A549 (cell line): ENCODE measurements at regions not wholly inside any gene's neighbourhood (a gene's known extent, or its start where the extent isn't known, plus 50 kb on each side); places are given as distances from the start of the nearest gene placed in this dataset.

Experiments used
- BHLHE40 ChIP-seq: IDR thresholded peaks from 2 replicates; pipeline ENCODE4 v1.6.1; 2012; ENCODE audit warnings: low read depth, low read length, inconsistent platforms
- CBX8 ChIP-seq: fragments of 200-600 bp; sonication (generic); IDR thresholded peaks from 2 replicates; pipeline ENCODE4 v1.6.1; 2016
- CEBPB ChIP-seq, 2 experiments: fragments of >200 bp in 1 of 2; sonication (Bioruptor Twin) in 1 of 2; formaldehyde crosslinking in 1 of 2; IDR thresholded peaks; 2 replicates each; pipeline ENCODE4 v1.6.1; 2012 to 2016
- CHD4 ChIP-seq: fragments of 200-600 bp; sonication (generic); IDR thresholded peaks from 2 replicates; pipeline ENCODE4 v1.6.1; 2016; ENCODE audit warnings: antibody characterized with exemption, mild to moderate bottlenecking, borderline replicate concordance
- EHF ChIP-seq: fragments of 250-450 bp; sonication (Bioruptor Pico); IDR thresholded peaks from 2 replicates; pipeline ENCODE4 v1.5.0; 2020; ENCODE audit warnings: mild to moderate bottlenecking
- EHMT2 ChIP-seq: fragments of 200-600 bp; sonication (generic); IDR thresholded peaks from 2 replicates; pipeline ENCODE4 v1.6.1; 2016; ENCODE audit warnings: antibody characterized with exemption, low read depth, mild to moderate bottlenecking, moderate library complexity
- EP300 ChIP-seq, 2 experiments: fragments of >200 bp; sonication (Bioruptor Twin); formaldehyde crosslinking; IDR thresholded peaks; 2 replicates in 1 of 2; 3 replicates in 1 of 2; pipeline ENCODE4 v1.6.1; 2016 to 2017
- ESRRA ChIP-seq: fragments of 150-350 bp; IDR thresholded peaks from 2 replicates; pipeline ENCODE4 v1.6.1; 2014; ENCODE audit warnings: mild to moderate bottlenecking, low read length, borderline replicate concordance
- FOSB ChIP-seq: fragments of 250-450 bp; sonication (Bioruptor Pico); IDR thresholded peaks from 2 replicates; pipeline ENCODE4 v1.5.0; 2020; ENCODE audit warnings: mild to moderate bottlenecking, moderate library complexity
- FOSL2 ChIP-seq, 2 experiments: fragments of 450-650 bp in 1 of 2; fragments of >200 bp in 1 of 2; sonication (Bioruptor Twin) in 1 of 2; formaldehyde crosslinking; IDR thresholded peaks; 2 replicates each; pipeline versions ENCODE4 v1.5.0 to v1.6.1; 2016 to 2020; ENCODE audit warnings: mild to moderate bottlenecking in 1 of 2, moderate library complexity in 1 of 2
- FOXS1 ChIP-seq: fragments of 250-450 bp; sonication (Bioruptor Pico); IDR thresholded peaks from 2 replicates; pipeline ENCODE4 v1.5.0; 2020; ENCODE audit warnings: mild to moderate bottlenecking, moderate library complexity
- HDAC2 ChIP-seq: fragments of 200-600 bp; sonication (generic); IDR thresholded peaks from 2 replicates; pipeline ENCODE4 v1.6.1; 2016
- HES2 ChIP-seq: fragments of >200 bp; sonication (Bioruptor Twin); formaldehyde crosslinking; IDR thresholded peaks from 2 replicates; pipeline ENCODE4 v1.6.1; 2016
- HOXB13 ChIP-seq: fragments of 250-450 bp; sonication (Bioruptor Pico); IDR thresholded peaks from 2 replicates; pipeline ENCODE4 v1.5.0; 2020; ENCODE audit warnings: low read depth, mild to moderate bottlenecking, moderate library complexity
- HOXB5 ChIP-seq: fragments of 250-450 bp; sonication (Bioruptor Pico); IDR thresholded peaks from 2 replicates; pipeline ENCODE4 v1.5.0; 2020; ENCODE audit warnings: mild to moderate bottlenecking, moderate library complexity
- JUN ChIP-seq, 2 experiments: fragments of >200 bp; sonication (Bioruptor Twin); formaldehyde crosslinking; IDR thresholded peaks; 2 replicates in 1 of 2; 3 replicates in 1 of 2; pipeline ENCODE4 v1.6.1; 2016 to 2017
- JUNB ChIP-seq: fragments of >200 bp; sonication (Bioruptor Twin); formaldehyde crosslinking; IDR thresholded peaks from 2 replicates; pipeline ENCODE4 v1.6.1; 2016
- MAFK ChIP-seq: fragments of 450-650 bp; IDR thresholded peaks from 2 replicates; pipeline ENCODE4 v1.6.1; 2014; ENCODE audit not compliant: partially characterized antibody
- MAZ ChIP-seq: fragments of 150-350 bp; IDR thresholded peaks from 2 replicates; pipeline ENCODE4 v1.6.1; 2014; ENCODE audit warnings: antibody characterized with exemption, low read depth, low read length, borderline replicate concordance
- MYC ChIP-seq: IDR thresholded peaks from 2 replicates; pipeline ENCODE4 v1.6.1; 2012; ENCODE audit warnings: mild to moderate bottlenecking, inconsistent platforms, low read length, improper control_type of control experiment, borderline replicate concordance
- NFE2L2 ChIP-seq: fragments of 150-350 bp; conservative IDR thresholded peaks from 2 replicates; pipeline ENCODE4 v1.6.1; 2014; ENCODE audit warnings: low read length
- NPAS2 ChIP-seq: fragments of 250-450 bp; sonication (Bioruptor Pico); IDR thresholded peaks from 2 replicates; pipeline ENCODE4 v1.8.0; 2022; ENCODE audit warnings: mild to moderate bottlenecking, moderate library complexity, borderline replicate concordance
- NR3C1 ChIP-seq: fragments of >200 bp; sonication (Bioruptor Twin); formaldehyde crosslinking; IDR thresholded peaks from 3 replicates; pipeline ENCODE4 v1.6.1; 2017
- PHF8 ChIP-seq: fragments of 200-600 bp; sonication (generic); IDR thresholded peaks from 2 replicates; pipeline ENCODE4 v1.6.1; 2016; ENCODE audit warnings: low read depth, mild to moderate bottlenecking, antibody characterized with exemption, moderate library complexity, borderline replicate concordance
- POLR2A ChIP-seq: IDR thresholded peaks from 2 replicates; pipeline ENCODE4 v1.6.1; 2012; ENCODE audit warnings: mild to moderate bottlenecking, low read length
- POLR2AphosphoS2 ChIP-seq: conservative IDR thresholded peaks from 2 replicates; pipeline ENCODE4 v1.6.1; 2012; ENCODE audit warnings: low read length, improper control_type of control experiment, inconsistent platforms
- RARB ChIP-seq: fragments of 250-450 bp; sonication (Bioruptor Pico); IDR thresholded peaks from 2 replicates; pipeline ENCODE4 v1.8.0; 2021; ENCODE audit warnings: mild to moderate bottlenecking, moderate library complexity
- RFX5 ChIP-seq: fragments of 450-650 bp; IDR thresholded peaks from 2 replicates; pipeline ENCODE4 v1.7.1; 2014; ENCODE audit warnings: antibody characterized with exemption, mild to moderate bottlenecking, moderate library complexity
- SREBF2 ChIP-seq: fragments of 450-650 bp; IDR thresholded peaks from 2 replicates; pipeline ENCODE4 v1.6.1; 2014; ENCODE audit warnings: mild to moderate bottlenecking, moderate library complexity
- TFCP2L1 ChIP-seq: fragments of 250-450 bp; sonication (Bioruptor Pico); IDR thresholded peaks from 2 replicates; pipeline ENCODE4 v1.5.0; 2021; ENCODE audit warnings: mild to moderate bottlenecking
- TP53 ChIP-seq: fragments of 250-450 bp; sonication (Bioruptor Pico); IDR thresholded peaks from 2 replicates; pipeline ENCODE4 v1.5.0; 2021; ENCODE audit warnings: mild to moderate bottlenecking, moderate library complexity
- ZFP36 ChIP-seq: fragments of 450-650 bp; IDR thresholded peaks from 2 replicates; pipeline ENCODE4 v1.6.1; 2014; ENCODE audit warnings: borderline replicate concordance; ENCODE audit not compliant: partially characterized antibody
- ZSCAN20 ChIP-seq: fragments of 250-450 bp; sonication (Bioruptor Pico); IDR thresholded peaks from 2 replicates; pipeline ENCODE4 v1.8.0; 2022; ENCODE audit warnings: mild to moderate bottlenecking, moderate library complexity
- TF ChIP-seq, protein P1 (sequence below): fragments of >200 bp; sonication (Bioruptor Twin); formaldehyde crosslinking; IDR thresholded peaks from 3 replicates; pipeline ENCODE4 v1.6.1; 2016
- TF ChIP-seq, protein P2 (sequence below): fragments of 450-650 bp; IDR thresholded peaks from 2 replicates; pipeline ENCODE4 v1.6.1; 2014; ENCODE audit warnings: antibody characterized with exemption
- TF ChIP-seq, protein P3 (sequence below): fragments of 150-350 bp; IDR thresholded peaks from 2 replicates; pipeline ENCODE4 v1.6.1; 2014; ENCODE audit warnings: low read depth, mild to moderate bottlenecking, low read length
- TF ChIP-seq, protein P4 (sequence below): IDR thresholded peaks from 2 replicates; pipeline ENCODE4 v1.6.1; 2012
- TF ChIP-seq, protein P5 (sequence below): fragments of >200 bp; sonication (Bioruptor Twin); formaldehyde crosslinking; IDR thresholded peaks from 3 replicates; pipeline ENCODE4 v1.5.1; 2016
- TF ChIP-seq, protein P6 (sequence below): fragments of 250-450 bp; sonication (Bioruptor Pico); IDR thresholded peaks from 2 replicates; pipeline ENCODE4 v1.5.0; 2020; ENCODE audit warnings: low read depth, mild to moderate bottlenecking, moderate library complexity

GRCh38 chr2:220619525-220620220 is 952.4 kb downstream of the EPHA4 start (continued):
- TF ChIP-seq MAZ (no peak), FOSB (no peak), RFX5 (no peak), NPAS2 (CRISPR knock-in tag) (no peak), CHD4 (no peak), MYC (no peak), NFE2L2 (no peak), RARB (CRISPR knock-in tag) (no peak), HOXB5 (CRISPR knock-in tag) (peak; percentile 77), EHMT2 (no peak), POLR2AphosphoS2 (no peak), JUN (IDR thresholded peaks at IDR 0.05) (peak; percentile 45 to 87; a peak in 2 of 5 replicates), EP300 (IDR thresholded peaks at IDR 0.05) (peak; percentile 71 to 78; a peak in 3 of 5 replicates), ESRRA (no peak), EHF (CRISPR knock-in tag) (no peak), ZFP36 (no peak), CBX8 (no peak), JUNB (peak; percentile 94), TFCP2L1 (CRISPR knock-in tag) (no peak), MAFK (peak; percentile 30), HES2 (no peak), POLR2A (no peak), HOXB13 (CRISPR knock-in tag) (no peak), FOXS1 (CRISPR knock-in tag) (no peak), BHLHE40 (no peak), NR3C1 (no peak), PHF8 (no peak), HDAC2 (no peak), CEBPB (IDR thresholded peaks at IDR 0.05) (peak in 1 of 2 experiments; percentile 62; a peak in 1 of 4 replicates), TP53 (CRISPR knock-in tag) (no peak), SREBF2 (no peak), FOSL2 (IDR thresholded peaks at IDR 0.05) (peak; percentile 86), FOSL2 (CRISPR knock-in tag; IDR thresholded peaks at IDR 0.05) (peak; percentile 93), ZSCAN20 (no peak)
- TF ChIP-seq, protein P1, sequence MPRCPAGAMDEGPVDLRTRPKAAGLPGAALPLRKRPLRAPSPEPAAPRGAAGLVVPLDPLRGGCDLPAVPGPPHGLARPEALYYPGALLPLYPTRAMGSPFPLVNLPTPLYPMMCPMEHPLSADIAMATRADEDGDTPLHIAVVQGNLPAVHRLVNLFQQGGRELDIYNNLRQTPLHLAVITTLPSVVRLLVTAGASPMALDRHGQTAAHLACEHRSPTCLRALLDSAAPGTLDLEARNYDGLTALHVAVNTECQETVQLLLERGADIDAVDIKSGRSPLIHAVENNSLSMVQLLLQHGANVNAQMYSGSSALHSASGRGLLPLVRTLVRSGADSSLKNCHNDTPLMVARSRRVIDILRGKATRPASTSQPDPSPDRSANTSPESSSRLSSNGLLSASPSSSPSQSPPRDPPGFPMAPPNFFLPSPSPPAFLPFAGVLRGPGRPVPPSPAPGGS: peak; percentile 78; the same call in 1 of the 3 replicates
- TF ChIP-seq, protein P2, sequence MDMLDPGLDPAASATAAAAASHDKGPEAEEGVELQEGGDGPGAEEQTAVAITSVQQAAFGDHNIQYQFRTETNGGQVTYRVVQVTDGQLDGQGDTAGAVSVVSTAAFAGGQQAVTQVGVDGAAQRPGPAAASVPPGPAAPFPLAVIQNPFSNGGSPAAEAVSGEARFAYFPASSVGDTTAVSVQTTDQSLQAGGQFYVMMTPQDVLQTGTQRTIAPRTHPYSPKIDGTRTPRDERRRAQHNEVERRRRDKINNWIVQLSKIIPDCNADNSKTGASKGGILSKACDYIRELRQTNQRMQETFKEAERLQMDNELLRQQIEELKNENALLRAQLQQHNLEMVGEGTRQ: no peak
- TF ChIP-seq, protein P3, sequence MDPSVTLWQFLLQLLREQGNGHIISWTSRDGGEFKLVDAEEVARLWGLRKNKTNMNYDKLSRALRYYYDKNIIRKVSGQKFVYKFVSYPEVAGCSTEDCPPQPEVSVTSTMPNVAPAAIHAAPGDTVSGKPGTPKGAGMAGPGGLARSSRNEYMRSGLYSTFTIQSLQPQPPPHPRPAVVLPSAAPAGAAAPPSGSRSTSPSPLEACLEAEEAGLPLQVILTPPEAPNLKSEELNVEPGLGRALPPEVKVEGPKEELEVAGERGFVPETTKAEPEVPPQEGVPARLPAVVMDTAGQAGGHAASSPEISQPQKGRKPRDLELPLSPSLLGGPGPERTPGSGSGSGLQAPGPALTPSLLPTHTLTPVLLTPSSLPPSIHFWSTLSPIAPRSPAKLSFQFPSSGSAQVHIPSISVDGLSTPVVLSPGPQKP: no peak
- TF ChIP-seq, protein P4, sequence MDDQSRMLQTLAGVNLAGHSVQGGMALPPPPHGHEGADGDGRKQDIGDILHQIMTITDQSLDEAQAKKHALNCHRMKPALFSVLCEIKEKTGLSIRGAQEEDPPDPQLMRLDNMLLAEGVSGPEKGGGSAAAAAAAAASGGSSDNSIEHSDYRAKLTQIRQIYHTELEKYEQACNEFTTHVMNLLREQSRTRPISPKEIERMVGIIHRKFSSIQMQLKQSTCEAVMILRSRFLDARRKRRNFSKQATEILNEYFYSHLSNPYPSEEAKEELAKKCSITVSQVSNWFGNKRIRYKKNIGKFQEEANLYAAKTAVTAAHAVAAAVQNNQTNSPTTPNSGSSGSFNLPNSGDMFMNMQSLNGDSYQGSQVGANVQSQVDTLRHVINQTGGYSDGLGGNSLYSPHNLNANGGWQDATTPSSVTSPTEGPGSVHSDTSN: peak; percentile 47; the same call in 1 of the 2 replicates
- TF ChIP-seq, protein P5, sequence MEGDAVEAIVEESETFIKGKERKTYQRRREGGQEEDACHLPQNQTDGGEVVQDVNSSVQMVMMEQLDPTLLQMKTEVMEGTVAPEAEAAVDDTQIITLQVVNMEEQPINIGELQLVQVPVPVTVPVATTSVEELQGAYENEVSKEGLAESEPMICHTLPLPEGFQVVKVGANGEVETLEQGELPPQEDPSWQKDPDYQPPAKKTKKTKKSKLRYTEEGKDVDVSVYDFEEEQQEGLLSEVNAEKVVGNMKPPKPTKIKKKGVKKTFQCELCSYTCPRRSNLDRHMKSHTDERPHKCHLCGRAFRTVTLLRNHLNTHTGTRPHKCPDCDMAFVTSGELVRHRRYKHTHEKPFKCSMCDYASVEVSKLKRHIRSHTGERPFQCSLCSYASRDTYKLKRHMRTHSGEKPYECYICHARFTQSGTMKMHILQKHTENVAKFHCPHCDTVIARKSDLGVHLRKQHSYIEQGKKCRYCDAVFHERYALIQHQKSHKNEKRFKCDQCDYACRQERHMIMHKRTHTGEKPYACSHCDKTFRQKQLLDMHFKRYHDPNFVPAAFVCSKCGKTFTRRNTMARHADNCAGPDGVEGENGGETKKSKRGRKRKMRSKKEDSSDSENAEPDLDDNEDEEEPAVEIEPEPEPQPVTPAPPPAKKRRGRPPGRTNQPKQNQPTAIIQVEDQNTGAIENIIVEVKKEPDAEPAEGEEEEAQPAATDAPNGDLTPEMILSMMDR: no peak
- TF ChIP-seq, protein P6, sequence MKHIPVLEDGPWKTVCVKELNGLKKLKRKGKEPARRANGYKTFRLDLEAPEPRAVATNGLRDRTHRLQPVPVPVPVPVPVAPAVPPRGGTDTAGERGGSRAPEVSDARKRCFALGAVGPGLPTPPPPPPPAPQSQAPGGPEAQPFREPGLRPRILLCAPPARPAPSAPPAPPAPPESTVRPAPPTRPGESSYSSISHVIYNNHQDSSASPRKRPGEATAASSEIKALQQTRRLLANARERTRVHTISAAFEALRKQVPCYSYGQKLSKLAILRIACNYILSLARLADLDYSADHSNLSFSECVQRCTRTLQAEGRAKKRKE (CRISPR knock-in tag): no peak
